ENCODE measurements at regions not wholly inside any gene's neighbourhood (a gene's known extent, or its start where the extent isn't known, plus 50 kb on each side); places are given as distances from the start of the nearest gene placed in this dataset.

GRCh38 chr21:39073717-39074116 lies 109.5 kb downstream of the PSMG1 start:
- TF ChIP-seq EZH2 (IDR thresholded peaks at IDR 0.05) (no peak), FOXP2 (optimal IDR thresholded peaks at IDR 0.05; ENCODE audit: control extremely low read depth, extremely low read length, insufficient read depth) (no peak), POLR2AphosphoS5 (IDR thresholded peaks at IDR 0.05; ENCODE audit: borderline replicate concordance, low read depth, low read length) (no peak)
